Kidney epithelial cell (primary cell): ENCODE measurements at regions not wholly inside any gene's neighbourhood (a gene's known extent, or its start where the extent isn't known, plus 50 kb on each side); places are given as distances from the start of the nearest gene placed in this dataset.
"Not testable (repeated sequence)": the region's sequence is repeated elsewhere in the genome, so short reads cannot be mapped to it uniquely, and the experiment has no call there.

Experiments
- DNase-seq: peaks from one replicate; pipeline ENCODE4 v3.0.0-alpha.2; 2010; ENCODE audit warnings: low read depth
- H3K27me3 ChIP-seq: 2 replicates; pipeline ENCODE4 v1.6.0; 2011; ENCODE audit warnings: low read length; ENCODE audit not compliant: control insufficient read depth, insufficient read depth
- H3K36me3 ChIP-seq: 2 replicates; pipeline ENCODE4 v1.5.1; 2011; ENCODE audit warnings: low read length; ENCODE audit not compliant: control insufficient read depth, insufficient read depth
- H3K4me3 ChIP-seq: 2 replicates; pipeline ENCODE4 v1.5.1; 2011; ENCODE audit warnings: low read depth, mild to moderate bottlenecking, control low read depth, low read length
- TF ChIP-seq, protein P1 (sequence below): IDR thresholded peaks from 2 replicates; pipeline ENCODE4 v1.5.1; 2011; ENCODE audit warnings: mild to moderate bottlenecking, moderate library complexity, low read length, control low read depth, inconsistent platforms; ENCODE audit not compliant: insufficient read depth, poor library complexity, severe bottlenecking

DNA sequence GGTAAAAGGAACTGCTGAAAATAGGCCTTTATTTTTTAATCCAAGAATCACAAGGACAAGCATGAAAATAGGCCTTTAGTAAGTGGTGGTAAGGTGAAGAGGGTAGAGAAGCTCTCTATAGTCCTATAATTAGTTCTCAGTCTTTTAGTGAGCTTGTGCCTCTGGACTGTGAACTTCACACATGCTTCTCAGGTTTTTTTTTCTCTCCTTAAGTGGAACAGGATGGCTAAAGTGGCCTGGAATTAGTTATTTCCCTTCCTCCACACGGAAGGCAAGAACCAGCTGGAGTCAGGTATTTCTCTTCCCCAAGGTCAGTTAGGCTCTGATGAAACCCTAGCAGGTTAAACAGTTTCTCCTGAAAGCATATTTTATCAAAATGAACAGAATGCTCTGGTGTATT lies 203.0 kb upstream of the MINDY3 start:
- Histone ChIP-seq H3K27me3 (no peaks in the 10 kb centered on the region), H3K36me3 (no peaks in the 10 kb centered on the region), H3K4me3 (no peak overlapping the region)
- DNase-seq = no peak
- TF ChIP-seq, protein P1, sequence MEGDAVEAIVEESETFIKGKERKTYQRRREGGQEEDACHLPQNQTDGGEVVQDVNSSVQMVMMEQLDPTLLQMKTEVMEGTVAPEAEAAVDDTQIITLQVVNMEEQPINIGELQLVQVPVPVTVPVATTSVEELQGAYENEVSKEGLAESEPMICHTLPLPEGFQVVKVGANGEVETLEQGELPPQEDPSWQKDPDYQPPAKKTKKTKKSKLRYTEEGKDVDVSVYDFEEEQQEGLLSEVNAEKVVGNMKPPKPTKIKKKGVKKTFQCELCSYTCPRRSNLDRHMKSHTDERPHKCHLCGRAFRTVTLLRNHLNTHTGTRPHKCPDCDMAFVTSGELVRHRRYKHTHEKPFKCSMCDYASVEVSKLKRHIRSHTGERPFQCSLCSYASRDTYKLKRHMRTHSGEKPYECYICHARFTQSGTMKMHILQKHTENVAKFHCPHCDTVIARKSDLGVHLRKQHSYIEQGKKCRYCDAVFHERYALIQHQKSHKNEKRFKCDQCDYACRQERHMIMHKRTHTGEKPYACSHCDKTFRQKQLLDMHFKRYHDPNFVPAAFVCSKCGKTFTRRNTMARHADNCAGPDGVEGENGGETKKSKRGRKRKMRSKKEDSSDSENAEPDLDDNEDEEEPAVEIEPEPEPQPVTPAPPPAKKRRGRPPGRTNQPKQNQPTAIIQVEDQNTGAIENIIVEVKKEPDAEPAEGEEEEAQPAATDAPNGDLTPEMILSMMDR = no peak

DNA sequence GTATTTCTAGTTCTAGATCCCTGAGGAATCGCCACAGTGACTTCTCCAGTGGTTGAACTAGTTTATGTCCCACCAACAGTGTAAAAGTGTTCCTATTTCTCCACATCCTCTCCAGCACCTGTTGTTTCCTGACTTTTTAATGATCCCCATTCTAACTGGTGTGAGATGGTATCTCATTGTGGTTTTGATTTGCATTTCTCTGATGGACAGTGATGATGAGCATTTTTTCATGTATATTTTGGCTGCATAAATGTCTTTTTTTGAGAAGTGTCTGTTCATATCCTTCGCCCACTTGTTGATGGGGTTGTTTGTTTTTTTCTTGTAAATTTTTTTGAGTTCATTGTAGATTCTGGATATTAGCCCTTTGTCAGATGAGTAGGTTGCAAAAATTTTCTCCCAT lies 223.2 kb upstream of the MINDY3 start:
- not testable (repeated sequence) for H3K4me3 ChIP-seq, H3K36me3 ChIP-seq, H3K27me3 ChIP-seq, DNase-seq

DNA sequence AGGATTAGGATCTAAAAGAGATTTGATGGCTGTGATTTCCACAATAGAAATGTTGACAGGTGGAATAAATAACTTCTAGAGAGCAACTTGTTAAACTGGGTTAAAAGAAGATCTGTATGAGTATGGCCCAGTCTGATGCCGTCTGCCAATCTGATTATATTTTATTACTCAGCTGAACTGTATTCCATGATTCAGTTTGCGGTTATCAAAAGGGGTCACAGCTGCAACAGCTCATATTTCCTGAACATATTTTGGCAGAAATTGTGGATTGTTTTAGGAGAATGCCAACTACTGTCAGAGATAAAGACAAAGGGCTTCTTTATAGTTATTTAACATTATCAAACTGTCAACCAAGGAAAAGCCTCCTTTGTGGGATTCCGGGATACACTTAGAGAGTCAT lies 244.8 kb upstream of the MINDY3 start:
- no peaks in the 10 kb centered on the region for H3K27me3 ChIP-seq
- no peak for DNase-seq

DNA sequence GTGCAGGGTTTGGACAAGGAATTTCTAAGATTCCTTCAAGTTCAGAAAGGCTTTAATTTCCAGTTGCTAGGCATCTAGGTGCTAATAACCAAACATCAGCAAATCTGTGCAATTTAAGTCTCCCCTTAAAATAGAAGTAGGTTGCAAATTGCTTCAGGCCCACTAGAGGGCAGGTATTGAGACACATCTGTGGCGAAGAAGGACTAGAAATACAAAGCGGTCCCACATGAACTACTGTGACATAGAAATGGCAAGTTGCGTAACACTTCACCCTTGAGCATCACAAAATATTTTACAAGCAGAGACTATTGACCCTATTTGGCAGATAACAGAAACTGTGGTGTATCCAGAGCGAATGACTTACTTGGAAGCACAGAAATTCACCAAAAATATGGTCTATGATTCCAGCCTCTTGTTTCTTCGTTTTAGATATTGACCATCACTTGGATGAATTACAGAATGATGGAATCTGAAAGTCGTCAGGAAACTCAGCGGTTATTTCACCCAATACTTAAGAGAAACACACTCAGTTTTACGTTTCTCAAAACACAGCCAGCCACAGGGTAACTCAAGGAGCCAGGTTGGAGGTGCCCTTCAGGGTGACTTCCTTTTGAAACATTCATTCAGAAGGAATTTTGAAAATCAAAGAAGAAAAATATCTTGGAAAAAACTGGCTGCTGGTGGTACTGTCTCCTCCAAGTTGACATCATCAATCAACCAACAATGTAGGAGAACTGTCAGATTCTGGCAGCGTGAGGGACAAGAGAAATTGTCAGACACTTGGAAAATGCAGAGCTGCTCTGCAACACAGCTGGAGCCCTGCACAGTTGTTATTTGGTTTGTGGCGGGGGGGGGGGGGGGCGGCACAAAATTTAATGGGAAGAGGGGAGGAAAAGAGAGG lies 256.3 kb upstream of the MINDY3 start:
- Histone ChIP-seq H3K27me3 (no peaks in the 10 kb centered on the region), H3K4me3 (no peak overlapping the region), H3K36me3 (no peaks in the 10 kb centered on the region)
- DNase-seq = no peak
- TF ChIP-seq, protein P1 = peak; percentile 66

More for the DNA sequence above, 244.8 kb upstream of the MINDY3 start:
- TF ChIP-seq, protein P1 = no peak
- no peak overlapping the region for H3K4me3 ChIP-seq
- H3K36me3 ChIP-seq = no peaks in the 10 kb centered on the region

DNA sequence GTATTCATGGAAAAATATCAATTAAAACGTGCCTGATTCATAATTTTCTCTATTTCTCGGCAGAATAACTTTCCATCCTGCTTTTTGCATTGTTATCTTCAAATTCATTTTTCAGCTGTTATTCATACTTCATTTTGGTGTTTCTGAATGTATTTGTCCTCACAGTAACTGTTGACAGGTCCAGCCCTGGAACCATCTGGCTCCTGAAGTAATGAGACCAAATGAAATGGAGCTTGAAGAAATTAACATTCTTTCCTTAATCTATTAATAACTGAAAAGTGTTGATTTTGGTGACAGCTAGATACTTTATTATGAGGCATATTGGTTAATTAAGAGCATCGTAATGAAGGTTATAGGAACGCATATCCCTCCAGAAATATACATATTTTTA lies 257.0 kb upstream of the MINDY3 start:
- Histone ChIP-seq H3K36me3 (no peaks in the 10 kb centered on the region), H3K4me3 (no peak overlapping the region), H3K27me3 (no peaks in the 10 kb centered on the region)
- no peak for DNase-seq
- TF ChIP-seq, protein P1 = no peak

DNA sequence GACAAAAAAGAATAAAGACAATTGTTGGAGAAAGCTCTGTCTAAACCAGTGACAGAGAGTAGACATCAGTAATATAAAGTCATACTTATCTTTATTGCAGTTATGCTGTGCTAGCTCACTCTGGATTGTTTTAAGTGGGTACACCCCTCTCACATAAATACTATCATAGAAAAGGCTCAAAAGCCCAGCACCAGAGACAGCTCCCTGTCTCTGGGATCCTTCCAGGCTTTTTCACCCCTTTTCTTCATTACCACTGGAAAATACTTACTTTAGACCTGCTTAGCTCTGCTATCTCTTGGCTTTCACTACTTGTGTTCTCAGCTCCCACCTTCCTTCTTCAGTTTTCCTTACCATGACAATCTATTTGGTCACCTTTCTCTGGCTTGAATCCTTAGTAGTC lies 259.1 kb upstream of the MINDY3 start:
- no peaks in the 10 kb centered on the region for H3K36me3 ChIP-seq
- DNase-seq = no peak
- no peaks in the 10 kb centered on the region for H3K27me3 ChIP-seq
- no peak overlapping the region for H3K4me3 ChIP-seq
- TF ChIP-seq, protein P1 = no peak
